GM12872 (cell line): ENCODE measurements at regions not wholly inside any gene's neighbourhood (a gene's known extent, or its start where the extent isn't known, plus 50 kb on each side); places are given as distances from the start of the nearest gene placed in this dataset.

Source experiments
- TF ChIP-seq, protein P1 (sequence below): IDR thresholded peaks from 3 replicates; pipeline ENCODE4 v1.5.1; 2011; ENCODE audit warnings: low read depth, mild to moderate bottlenecking, low read length, moderate library complexity; ENCODE audit not compliant: insufficient read depth

DNA sequence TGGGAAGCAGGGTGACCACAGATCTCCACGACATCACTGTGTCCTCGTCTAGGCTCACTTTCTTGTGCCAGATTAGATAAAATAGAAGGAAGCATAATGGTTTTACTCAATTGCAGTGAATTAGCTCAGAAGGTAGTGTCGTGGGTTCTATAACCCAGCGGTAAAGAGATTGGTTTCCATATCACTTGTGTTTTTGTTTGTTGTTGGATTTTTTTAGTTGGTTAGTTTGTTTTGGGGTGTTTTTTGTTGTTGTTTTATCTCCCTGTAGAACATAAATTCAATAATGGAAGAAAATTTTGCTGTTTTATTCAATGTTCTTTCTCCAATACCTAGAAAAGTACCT lies 85.9 kb upstream of the PRSS16 start:
- TF ChIP-seq, protein P1, sequence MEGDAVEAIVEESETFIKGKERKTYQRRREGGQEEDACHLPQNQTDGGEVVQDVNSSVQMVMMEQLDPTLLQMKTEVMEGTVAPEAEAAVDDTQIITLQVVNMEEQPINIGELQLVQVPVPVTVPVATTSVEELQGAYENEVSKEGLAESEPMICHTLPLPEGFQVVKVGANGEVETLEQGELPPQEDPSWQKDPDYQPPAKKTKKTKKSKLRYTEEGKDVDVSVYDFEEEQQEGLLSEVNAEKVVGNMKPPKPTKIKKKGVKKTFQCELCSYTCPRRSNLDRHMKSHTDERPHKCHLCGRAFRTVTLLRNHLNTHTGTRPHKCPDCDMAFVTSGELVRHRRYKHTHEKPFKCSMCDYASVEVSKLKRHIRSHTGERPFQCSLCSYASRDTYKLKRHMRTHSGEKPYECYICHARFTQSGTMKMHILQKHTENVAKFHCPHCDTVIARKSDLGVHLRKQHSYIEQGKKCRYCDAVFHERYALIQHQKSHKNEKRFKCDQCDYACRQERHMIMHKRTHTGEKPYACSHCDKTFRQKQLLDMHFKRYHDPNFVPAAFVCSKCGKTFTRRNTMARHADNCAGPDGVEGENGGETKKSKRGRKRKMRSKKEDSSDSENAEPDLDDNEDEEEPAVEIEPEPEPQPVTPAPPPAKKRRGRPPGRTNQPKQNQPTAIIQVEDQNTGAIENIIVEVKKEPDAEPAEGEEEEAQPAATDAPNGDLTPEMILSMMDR = no peak

DNA sequence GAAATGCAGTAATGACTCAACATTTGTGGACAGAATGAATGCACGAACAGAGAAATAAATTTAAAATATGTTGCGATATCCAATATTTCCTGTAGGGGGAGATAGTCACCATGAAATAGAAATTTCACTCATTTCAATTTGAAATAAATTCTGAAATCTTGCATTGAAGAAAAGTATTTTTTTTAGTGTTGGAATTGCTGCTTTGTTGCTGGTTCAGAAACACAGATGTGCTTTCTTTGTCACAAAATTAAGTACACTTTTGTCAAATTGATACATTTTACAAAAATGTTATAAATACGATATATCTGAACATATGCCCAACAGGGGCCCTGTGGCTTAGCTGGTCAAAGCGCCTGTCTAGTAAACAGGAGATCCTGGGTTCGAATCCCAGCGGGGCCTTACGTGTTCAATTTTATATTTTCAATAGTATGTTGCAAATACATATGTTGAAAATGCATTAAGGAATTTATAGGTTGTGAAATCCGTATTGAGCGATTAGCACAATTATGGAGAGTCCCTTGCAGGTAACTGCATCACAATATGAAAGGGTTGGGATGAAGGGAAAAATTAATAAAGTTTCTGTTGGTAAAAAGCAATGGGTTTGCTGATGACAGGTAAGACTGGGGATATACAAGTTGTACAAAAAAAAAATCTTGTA lies 85.4 kb upstream of the PRSS16 start:
- TF ChIP-seq, protein P1 = peak; percentile 36; the same call in 1 of the 3 replicates

DNA sequence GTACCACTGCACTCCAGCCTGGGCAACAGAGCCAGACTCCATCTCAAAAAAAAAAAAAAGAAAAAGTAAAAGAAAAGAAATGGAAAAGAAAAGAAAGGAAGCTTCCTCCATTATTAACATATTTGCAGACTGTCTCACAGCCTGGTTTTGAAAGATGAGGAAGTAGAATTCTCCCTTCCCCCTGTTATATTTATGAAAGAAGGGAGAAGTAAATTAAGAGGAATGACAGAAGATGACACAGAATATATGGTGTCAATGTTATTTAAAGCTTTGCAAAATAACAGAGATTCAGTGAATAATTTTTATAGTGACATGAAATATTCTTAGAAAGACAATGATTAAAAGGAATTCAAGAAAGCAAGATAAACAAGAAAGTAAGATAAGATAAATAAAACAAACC lies 83.7 kb upstream of the PRSS16 start:
- TF ChIP-seq, protein P1 = no peak

DNA sequence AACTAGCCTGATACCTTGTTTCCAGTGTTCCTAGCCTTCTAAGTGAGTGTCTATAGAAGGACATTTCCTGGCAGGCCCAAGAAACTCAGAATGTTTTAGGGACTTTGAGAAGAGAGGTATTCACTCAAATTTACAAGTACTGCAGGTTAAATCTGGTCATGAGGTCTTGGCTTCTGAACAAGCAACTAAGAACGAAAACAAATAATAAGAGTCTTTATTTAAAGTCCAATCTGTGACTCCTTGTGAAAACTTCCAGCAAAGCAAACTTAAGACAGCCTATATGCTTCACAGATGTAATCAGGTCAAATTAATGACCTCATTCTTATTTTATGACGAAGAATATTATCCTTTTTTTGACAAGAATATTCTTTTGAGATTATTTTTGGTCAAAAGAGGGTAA lies 79.4 kb upstream of the PRSS16 start:
- TF ChIP-seq, protein P1 = no peak

DNA sequence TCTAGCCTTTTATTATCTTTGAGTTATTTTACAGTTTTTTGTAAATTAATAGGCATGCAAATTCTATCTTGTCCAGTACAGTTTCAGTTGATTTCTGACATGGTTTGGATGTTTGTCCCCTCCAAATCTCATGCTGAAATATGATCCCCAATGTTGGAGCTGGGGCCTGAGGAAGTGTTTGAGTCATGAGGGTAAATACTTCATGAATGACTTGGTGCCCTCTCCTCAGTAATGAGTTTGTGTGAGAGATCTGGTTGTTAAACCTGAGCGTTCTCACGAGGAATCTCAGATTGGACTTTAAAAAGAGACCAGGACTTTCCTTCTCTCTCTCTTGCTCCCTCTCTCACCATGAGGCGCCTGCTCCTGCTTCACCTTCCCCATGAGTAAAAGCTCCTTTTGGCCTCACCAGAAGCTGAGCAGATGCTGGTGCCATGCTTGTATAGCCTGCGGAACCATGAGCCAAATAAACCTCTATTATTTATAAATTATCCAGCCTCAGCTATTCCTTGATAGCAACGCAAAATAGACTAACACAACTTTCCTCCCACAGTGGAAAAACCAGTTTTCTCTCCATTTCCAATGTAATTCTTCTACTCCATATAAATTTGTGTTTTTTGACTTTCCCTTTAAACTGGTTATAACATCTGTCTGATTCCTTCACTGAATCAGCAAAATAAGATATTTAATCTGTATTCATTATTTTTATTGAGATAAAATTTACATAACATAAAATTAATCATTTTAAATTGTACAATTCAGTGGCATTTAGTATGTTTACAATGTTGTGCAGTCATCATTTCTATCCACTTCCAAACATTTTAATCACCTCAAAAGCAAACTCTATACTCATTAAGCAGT lies 78.7 kb upstream of the PRSS16 start:
- TF ChIP-seq, protein P1 = no peak

DNA sequence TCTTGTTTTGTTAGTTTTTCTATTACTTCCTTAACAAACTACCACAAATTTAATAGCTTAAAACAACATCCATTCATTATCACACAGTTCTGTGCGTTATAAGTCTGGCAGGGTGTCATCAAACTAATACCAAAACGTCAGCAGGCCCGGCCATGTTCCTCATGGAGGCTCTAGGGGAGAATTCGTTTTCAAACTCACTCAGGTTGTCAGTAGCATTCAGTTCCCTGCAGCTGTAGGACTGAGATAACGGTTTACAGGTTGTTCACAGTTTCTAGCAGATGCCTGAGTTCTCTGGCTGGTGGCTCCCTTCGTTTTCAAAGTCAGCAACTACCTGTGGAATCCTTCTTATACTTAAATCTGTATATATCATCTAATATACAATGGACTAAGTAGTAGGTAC lies 72.5 kb upstream of the PRSS16 start:
- TF ChIP-seq, protein P1 = no peak

DNA sequence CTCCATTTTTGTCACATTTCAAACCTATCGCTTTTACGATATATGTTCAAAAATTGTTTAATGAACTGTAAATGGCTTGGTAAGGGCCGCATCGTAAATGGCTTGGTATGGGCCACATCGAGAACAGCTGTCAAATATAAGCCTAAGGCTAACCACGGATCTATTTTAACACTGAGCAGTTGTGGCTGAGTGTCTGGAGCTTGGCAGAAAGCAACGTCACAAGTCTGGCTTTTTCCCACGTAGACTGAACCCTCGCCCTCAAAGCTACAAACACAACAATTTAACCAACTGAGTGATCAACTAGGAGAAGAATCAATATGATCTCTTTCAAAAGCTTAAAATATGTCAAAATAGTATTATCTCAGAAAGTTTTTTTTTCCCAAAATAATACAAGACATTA lies 71.4 kb upstream of the PRSS16 start:
- TF ChIP-seq, protein P1 = no peak
